OCI-LY3 (cell line): ENCODE measurements at regions not wholly inside any gene's neighbourhood (a gene's known extent, or its start where the extent isn't known, plus 50 kb on each side); places are given as distances from the start of the nearest gene placed in this dataset.

Source experiments
- EZH2phosphoT487 ChIP-seq: fragments of 200-600 bp; shearing (Covaris generic); IDR thresholded peaks from 2 replicates; pipeline ENCODE4 v1.6.1; 2018; ENCODE audit warnings: antibody characterized with exemption, mixed run types, low read depth
- TF ChIP-seq, protein P1 (sequence below): fragments of 200-600, 300-600 bp; sonication (generic); IDR thresholded peaks from 2 replicates; pipeline ENCODE4 v1.5.1; 2014; ENCODE audit warnings: antibody characterized with exemption, low read length, low read depth

DNA sequence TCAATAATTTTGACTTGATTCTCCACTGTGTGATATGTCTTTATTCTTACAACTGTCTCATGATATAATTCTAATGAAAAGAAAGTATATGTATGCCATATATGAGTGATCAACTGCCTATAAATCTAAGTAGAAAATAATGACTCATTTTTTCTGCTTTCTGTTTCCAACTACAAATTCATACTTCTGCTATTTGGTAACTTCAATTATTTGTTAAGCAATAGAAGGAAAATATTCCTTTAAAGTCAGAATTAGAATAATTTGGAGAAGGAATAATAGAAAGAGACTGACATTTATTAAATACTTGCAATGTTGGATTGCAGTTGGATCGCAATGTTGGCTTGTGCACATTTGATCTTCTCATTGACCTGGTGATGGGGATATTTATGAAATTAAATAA is 204.2 kb upstream of the PACRGL start:
- TF ChIP-seq, protein P1, sequence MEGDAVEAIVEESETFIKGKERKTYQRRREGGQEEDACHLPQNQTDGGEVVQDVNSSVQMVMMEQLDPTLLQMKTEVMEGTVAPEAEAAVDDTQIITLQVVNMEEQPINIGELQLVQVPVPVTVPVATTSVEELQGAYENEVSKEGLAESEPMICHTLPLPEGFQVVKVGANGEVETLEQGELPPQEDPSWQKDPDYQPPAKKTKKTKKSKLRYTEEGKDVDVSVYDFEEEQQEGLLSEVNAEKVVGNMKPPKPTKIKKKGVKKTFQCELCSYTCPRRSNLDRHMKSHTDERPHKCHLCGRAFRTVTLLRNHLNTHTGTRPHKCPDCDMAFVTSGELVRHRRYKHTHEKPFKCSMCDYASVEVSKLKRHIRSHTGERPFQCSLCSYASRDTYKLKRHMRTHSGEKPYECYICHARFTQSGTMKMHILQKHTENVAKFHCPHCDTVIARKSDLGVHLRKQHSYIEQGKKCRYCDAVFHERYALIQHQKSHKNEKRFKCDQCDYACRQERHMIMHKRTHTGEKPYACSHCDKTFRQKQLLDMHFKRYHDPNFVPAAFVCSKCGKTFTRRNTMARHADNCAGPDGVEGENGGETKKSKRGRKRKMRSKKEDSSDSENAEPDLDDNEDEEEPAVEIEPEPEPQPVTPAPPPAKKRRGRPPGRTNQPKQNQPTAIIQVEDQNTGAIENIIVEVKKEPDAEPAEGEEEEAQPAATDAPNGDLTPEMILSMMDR = no peak
- TF ChIP-seq EZH2phosphoT487 = no peak
